ENCODE measurements at regions not wholly inside any gene's neighbourhood (a gene's known extent, or its start where the extent isn't known, plus 50 kb on each side); places are given as distances from the start of the nearest gene placed in this dataset.

DNA sequence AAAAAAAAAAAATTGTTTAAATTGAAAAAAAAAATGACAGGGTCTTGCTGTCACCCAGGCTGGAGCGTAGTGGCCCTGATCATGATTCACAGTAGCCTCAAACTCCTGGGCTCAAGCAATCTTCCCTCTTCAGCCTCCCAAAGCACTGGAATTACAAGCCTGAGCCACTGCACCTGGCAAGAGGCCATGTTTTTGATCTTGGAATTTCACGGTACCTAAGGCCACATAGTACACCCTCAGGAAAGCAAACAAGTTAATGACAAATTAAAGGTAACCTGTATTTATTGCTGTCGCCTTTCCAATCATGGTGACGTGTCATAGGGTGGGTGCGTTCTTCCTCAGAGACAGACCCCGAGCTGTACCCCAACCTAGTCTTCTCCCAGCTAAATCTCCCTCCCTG is 79.2 kb downstream of the LINC00237 start:
- no peak for DNase-seq (ENCODE audit: low spot score in 2 of 2)
- Histone ChIP-seq H3K4me1 (no peaks in the 10 kb centered on the region), H3K4me3 (no peak overlapping the region), H3K27ac (no peak overlapping the region), H3K9me3 (no peaks in the 10 kb centered on the region), H3K27me3 (no peaks in the 10 kb centered on the region), H3K36me3 (no peaks in the 10 kb centered on the region)
- TF ChIP-seq, protein P1, sequence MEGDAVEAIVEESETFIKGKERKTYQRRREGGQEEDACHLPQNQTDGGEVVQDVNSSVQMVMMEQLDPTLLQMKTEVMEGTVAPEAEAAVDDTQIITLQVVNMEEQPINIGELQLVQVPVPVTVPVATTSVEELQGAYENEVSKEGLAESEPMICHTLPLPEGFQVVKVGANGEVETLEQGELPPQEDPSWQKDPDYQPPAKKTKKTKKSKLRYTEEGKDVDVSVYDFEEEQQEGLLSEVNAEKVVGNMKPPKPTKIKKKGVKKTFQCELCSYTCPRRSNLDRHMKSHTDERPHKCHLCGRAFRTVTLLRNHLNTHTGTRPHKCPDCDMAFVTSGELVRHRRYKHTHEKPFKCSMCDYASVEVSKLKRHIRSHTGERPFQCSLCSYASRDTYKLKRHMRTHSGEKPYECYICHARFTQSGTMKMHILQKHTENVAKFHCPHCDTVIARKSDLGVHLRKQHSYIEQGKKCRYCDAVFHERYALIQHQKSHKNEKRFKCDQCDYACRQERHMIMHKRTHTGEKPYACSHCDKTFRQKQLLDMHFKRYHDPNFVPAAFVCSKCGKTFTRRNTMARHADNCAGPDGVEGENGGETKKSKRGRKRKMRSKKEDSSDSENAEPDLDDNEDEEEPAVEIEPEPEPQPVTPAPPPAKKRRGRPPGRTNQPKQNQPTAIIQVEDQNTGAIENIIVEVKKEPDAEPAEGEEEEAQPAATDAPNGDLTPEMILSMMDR (IDR thresholded peaks at IDR 0.05) = no peak
- intact Hi-C loops (cut with DNase I) = no loop called here

DNA sequence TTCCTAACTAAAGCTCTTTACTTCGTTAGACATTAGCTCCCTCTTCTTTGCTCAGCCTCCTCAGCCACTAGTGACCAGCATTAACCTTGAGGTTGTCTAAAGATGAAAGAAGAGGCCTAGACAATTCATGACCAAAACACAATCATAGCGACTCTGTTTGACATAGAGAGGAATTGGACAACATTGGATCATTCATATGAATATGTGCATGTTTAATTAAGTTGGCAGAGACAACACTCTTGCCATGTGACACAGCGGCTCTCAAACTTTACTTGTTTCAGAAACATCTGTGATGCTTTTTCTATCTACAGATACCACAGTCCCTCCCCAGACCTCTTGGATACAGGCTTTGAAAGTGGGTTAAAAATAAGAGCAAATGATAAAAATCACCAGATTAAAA is 81.7 kb downstream of the LINC00237 start:
- Histone ChIP-seq H3K27me3 (no peaks in the 10 kb centered on the region), H3K27ac (no peak overlapping the region), H3K36me3 (no peaks in the 10 kb centered on the region), H3K4me3 (no peak overlapping the region), H3K4me1 (no peaks in the 10 kb centered on the region), H3K9me3 (no peaks in the 10 kb centered on the region)
- intact Hi-C loops (cut with DNase I) = no loop called here
- DNase-seq (ENCODE audit: low spot score in 2 of 2) = no peak
- TF ChIP-seq, protein P1 (IDR thresholded peaks at IDR 0.05) = no peak

DNA sequence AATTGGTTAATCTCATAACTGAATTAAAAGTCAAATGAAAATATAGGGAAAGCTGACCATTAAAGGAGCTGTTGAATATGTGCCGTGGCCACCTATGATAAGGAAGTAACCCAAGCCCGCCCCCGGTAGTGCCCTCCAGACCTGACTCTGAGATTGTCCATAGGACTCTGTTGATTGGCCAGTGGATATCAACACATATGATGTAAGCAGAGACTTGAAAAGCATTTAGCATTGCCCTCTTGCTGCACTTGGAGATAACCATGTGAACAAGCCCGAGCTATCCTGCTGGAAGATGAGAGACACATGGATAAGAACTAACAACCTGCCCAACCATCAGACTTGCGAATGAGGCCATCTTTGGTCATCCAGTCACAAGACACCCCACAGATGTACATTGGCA is 83.2 kb downstream of the LINC00237 start:
- TF ChIP-seq, protein P1 (IDR thresholded peaks at IDR 0.05) = no peak
- no peak for DNase-seq (ENCODE audit: low spot score in 2 of 2)
- Histone ChIP-seq H3K4me3 (no peak overlapping the region), H3K27me3 (no peaks in the 10 kb centered on the region), H3K9me3 (no peaks in the 10 kb centered on the region), H3K4me1 (no peaks in the 10 kb centered on the region), H3K27ac (no peak overlapping the region), H3K36me3 (no peaks in the 10 kb centered on the region)
- intact Hi-C loops (cut with DNase I) = no loop called here

DNA sequence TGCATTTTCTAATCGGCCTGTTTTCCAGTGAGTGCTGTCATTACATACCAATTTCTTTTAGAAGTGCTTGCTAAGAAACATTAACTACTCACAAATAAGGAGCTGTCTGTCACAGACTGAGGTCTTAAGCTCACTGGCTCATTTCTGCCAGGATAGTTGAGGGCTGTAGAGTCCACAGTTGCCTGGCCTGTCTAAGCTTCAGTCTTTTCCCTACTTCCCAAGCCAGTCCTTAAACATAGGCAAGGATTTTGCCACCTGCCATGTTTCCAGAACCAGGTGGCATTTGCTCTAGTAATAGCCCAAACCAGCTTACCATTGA is 84.7 kb downstream of the LINC00237 start:
- no peaks in the 10 kb centered on the region for H3K36me3 ChIP-seq
- intact Hi-C loops (cut with DNase I) = no loop called here
- no peaks in the 10 kb centered on the region for H3K27me3 ChIP-seq
- H3K9me3 ChIP-seq = no peaks in the 10 kb centered on the region
- H3K4me3 ChIP-seq = no peak overlapping the region
- DNase-seq (ENCODE audit: low spot score in 2 of 2) = no peak
- no peak overlapping the region for H3K27ac ChIP-seq
- TF ChIP-seq, protein P1 (IDR thresholded peaks at IDR 0.05) = no peak
- no peaks in the 10 kb centered on the region for H3K4me1 ChIP-seq

DNA sequence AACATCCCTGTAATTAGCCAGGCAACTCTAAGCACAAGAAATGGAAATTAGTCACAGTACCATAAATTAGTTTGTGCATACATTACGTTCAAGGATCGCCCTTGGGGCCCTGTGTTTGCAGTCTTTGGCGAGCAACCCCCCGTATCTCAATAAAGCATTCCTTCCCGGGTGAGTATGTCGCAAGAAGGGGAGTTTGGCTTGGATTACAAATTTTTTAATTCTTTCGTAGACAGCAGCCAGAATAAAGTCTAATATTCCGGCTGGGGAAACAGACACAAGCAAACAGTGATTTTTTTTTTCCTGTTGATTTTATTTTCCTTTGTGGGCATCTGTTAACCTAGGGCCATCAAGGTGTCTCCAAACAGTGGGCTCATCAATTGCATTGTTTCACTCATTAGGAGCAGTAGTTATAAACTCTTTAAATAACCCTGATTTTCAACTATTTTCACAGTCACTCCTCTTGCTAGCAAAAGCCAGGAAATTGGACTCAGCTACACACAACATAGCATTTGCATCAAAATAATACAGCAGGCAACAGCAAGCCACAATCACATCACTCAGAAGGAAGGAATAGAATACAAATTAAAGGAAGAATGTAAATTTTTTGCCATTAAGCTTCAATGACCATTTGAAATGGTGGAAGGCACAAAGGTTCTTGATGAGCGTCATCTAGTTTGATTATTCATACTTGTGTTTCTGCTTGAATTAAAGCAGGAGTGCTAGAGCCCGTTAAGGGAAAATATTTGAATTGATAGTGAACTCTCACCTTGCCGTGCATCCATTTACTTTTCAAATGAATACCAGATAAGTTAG is 85.3 kb downstream of the LINC00237 start:
- Histone ChIP-seq H3K27ac (no peak overlapping the region), H3K27me3 (no peaks in the 10 kb centered on the region), H3K4me1 (no peaks in the 10 kb centered on the region), H3K36me3 (no peaks in the 10 kb centered on the region), H3K9me3 (no peaks in the 10 kb centered on the region), H3K4me3 (no peak overlapping the region)
- intact Hi-C loops (cut with DNase I) = no loop called here
- TF ChIP-seq, protein P1 (IDR thresholded peaks at IDR 0.05) = no peak
- no peak for DNase-seq (ENCODE audit: low spot score in 2 of 2)
